Endothelial cell of umbilical vein (primary cell): ENCODE measurements at regions not wholly inside any gene's neighbourhood (a gene's known extent, or its start where the extent isn't known, plus 50 kb on each side); places are given as distances from the start of the nearest gene placed in this dataset.

ENCODE experiments used
- EZH2 ChIP-seq: IDR thresholded peaks from 2 replicates; pipeline ENCODE4 v1.6.1; 2012; ENCODE audit warnings: borderline replicate concordance, low read depth, mild to moderate bottlenecking, moderate library complexity, low read length, inconsistent platforms; ENCODE audit not compliant: severe bottlenecking
- GATA2 ChIP-seq: IDR thresholded peaks from 2 replicates; pipeline ENCODE4 v1.7.0; 2011; ENCODE audit warnings: low read depth, mild to moderate bottlenecking, moderate library complexity, mixed read lengths, low read length; ENCODE audit not compliant: insufficient read length, insufficient read depth
- MYC ChIP-seq: IDR thresholded peaks from one replicate; pipeline ENCODE4 v1.6.1; 2011; ENCODE audit warnings: mild to moderate bottlenecking, low read depth, low read length
- POLR2A ChIP-seq: IDR thresholded peaks from 2 replicates; pipeline ENCODE4 v1.6.1; 2012; ENCODE audit warnings: low read depth, mild to moderate bottlenecking, control low read depth, low read length
- POLR2AphosphoS5 ChIP-seq: IDR thresholded peaks from 2 replicates; pipeline ENCODE4 v1.6.1; 2012; ENCODE audit warnings: low read depth, mild to moderate bottlenecking, control low read depth, low read length, moderate library complexity; ENCODE audit not compliant: insufficient read depth
- TF ChIP-seq, protein P1 (sequence below), 2 donors: IDR thresholded peaks; 1 replicate in 1 of 2; 2 replicates in 1 of 2; pipeline ENCODE4 v1.5.1; 2011; ENCODE audit warnings: low read length in 2 of 2, mild to moderate bottlenecking in 2 of 2, moderate library complexity in 2 of 2, control low read depth in 1 of 2, inconsistent platforms in 1 of 2, low read depth in 1 of 2; ENCODE audit not compliant: insufficient read depth in 1 of 2; ENCODE audit errors: extremely low read depth in 1 of 2
- TF ChIP-seq, protein P2 (sequence below): IDR thresholded peaks from 2 replicates; pipeline ENCODE4 v1.6.1; 2011; ENCODE audit not compliant: insufficient read depth, insufficient read length

- TF ChIP-seq, protein P1, sequence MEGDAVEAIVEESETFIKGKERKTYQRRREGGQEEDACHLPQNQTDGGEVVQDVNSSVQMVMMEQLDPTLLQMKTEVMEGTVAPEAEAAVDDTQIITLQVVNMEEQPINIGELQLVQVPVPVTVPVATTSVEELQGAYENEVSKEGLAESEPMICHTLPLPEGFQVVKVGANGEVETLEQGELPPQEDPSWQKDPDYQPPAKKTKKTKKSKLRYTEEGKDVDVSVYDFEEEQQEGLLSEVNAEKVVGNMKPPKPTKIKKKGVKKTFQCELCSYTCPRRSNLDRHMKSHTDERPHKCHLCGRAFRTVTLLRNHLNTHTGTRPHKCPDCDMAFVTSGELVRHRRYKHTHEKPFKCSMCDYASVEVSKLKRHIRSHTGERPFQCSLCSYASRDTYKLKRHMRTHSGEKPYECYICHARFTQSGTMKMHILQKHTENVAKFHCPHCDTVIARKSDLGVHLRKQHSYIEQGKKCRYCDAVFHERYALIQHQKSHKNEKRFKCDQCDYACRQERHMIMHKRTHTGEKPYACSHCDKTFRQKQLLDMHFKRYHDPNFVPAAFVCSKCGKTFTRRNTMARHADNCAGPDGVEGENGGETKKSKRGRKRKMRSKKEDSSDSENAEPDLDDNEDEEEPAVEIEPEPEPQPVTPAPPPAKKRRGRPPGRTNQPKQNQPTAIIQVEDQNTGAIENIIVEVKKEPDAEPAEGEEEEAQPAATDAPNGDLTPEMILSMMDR (IDR thresholded peaks at IDR 0.05; ENCODE audit: extremely low read depth in 1 of 2, insufficient read depth in 1 of 2, low read depth in 1 of 2, low read length in 2 of 2) = no peak
- TF ChIP-seq POLR2A (no peak), GATA2 (no peak), MYC (no peak), POLR2AphosphoS5 (no peak), EZH2 (no peak)
- TF ChIP-seq, protein P2, sequence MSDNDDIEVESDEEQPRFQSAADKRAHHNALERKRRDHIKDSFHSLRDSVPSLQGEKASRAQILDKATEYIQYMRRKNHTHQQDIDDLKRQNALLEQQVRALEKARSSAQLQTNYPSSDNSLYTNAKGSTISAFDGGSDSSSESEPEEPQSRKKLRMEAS = no peak
Observed at GRCh38 chr10:78190051-78190825, 156.6 kb downstream of the RPS24 start.
